SH-SY5Y (cell line): ENCODE measurements at regions not wholly inside any gene's neighbourhood (a gene's known extent, or its start where the extent isn't known, plus 50 kb on each side); places are given as distances from the start of the nearest gene placed in this dataset.

Source experiments
- GATA2 ChIP-seq: IDR thresholded peaks from 2 replicates; pipeline ENCODE4 v1.6.1; 2011; ENCODE audit warnings: mild to moderate bottlenecking, low read depth, low read length
- GATA3 ChIP-seq: IDR thresholded peaks from 2 replicates; pipeline ENCODE4 v1.6.1; 2011; ENCODE audit warnings: low read depth, mild to moderate bottlenecking, low read length, moderate library complexity

GRCh38 chr3:147521646-147522045 lies 112.5 kb downstream of the ZIC1 start:
- TF ChIP-seq GATA3 (no peak), GATA2 (no peak)
